ENCODE measurements at regions not wholly inside any gene's neighbourhood (a gene's known extent, or its start where the extent isn't known, plus 50 kb on each side); places are given as distances from the start of the nearest gene placed in this dataset.
"Not testable (repeated sequence)": the region's sequence is repeated elsewhere in the genome, so short reads cannot be mapped to it uniquely, and the experiment has no call there.

GRCh38 chr15:24823473-24823872 lies 131.3 kb upstream of the SNRPN start:
- no peak overlapping the region for H3K4me3 ChIP-seq (ENCODE audit: control insufficient read depth, low read depth, low read length)
- no peak for TF ChIP-seq CTCF (IDR thresholded peaks at IDR 0.05; ENCODE audit: control insufficient read depth, insufficient read depth, low read depth, low read length, missing control alignments)
- DNase-seq (ENCODE audit: low read depth) = no peak

- TF ChIP-seq CTCF (IDR thresholded peaks at IDR 0.05; ENCODE audit: control insufficient read depth, insufficient read depth, low read depth, low read length, missing control alignments) = no peak
- no peak overlapping the region for H3K4me3 ChIP-seq (ENCODE audit: control insufficient read depth, low read depth, low read length)
- no peak for DNase-seq (ENCODE audit: low read depth)
Observed at GRCh38 chr15:24832282-24832681, 122.5 kb upstream of the SNRPN start.

- no peak overlapping the region for H3K4me3 ChIP-seq (ENCODE audit: control insufficient read depth, low read depth, low read length)
- DNase-seq (ENCODE audit: low read depth) = no peak
- TF ChIP-seq CTCF (IDR thresholded peaks at IDR 0.05; ENCODE audit: control insufficient read depth, insufficient read depth, low read depth, low read length, missing control alignments) = no peak
Observed at GRCh38 chr15:24835301-24835700, 119.5 kb upstream of the SNRPN start.

DNA sequence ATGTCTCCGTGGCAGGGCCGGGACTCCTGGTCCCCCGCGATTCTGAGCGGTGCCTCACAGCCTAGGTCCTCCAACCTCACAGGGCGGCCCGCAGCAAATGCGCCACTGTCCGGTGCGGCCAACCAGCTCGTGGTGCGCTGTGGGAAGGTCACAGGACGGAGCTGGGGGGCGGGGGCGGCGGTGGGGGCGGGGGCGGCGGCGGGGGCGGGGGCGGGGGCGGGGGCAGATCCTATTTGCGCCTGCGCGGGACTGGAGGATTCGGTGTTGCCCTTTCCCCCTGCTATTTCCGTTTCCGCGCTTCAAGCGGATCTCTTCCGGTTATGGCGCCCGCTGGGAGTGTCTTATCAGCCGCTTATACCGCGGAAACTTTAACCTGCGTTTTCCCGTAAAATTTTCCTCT lies 106.7 kb upstream of the SNRPN start:
- no peak overlapping the region for H3K4me3 ChIP-seq (ENCODE audit: control insufficient read depth, low read depth, low read length)
- TF ChIP-seq CTCF (IDR thresholded peaks at IDR 0.05; ENCODE audit: control insufficient read depth, insufficient read depth, low read depth, low read length, missing control alignments) = no peak
- no peak for DNase-seq (ENCODE audit: low read depth)

DNA sequence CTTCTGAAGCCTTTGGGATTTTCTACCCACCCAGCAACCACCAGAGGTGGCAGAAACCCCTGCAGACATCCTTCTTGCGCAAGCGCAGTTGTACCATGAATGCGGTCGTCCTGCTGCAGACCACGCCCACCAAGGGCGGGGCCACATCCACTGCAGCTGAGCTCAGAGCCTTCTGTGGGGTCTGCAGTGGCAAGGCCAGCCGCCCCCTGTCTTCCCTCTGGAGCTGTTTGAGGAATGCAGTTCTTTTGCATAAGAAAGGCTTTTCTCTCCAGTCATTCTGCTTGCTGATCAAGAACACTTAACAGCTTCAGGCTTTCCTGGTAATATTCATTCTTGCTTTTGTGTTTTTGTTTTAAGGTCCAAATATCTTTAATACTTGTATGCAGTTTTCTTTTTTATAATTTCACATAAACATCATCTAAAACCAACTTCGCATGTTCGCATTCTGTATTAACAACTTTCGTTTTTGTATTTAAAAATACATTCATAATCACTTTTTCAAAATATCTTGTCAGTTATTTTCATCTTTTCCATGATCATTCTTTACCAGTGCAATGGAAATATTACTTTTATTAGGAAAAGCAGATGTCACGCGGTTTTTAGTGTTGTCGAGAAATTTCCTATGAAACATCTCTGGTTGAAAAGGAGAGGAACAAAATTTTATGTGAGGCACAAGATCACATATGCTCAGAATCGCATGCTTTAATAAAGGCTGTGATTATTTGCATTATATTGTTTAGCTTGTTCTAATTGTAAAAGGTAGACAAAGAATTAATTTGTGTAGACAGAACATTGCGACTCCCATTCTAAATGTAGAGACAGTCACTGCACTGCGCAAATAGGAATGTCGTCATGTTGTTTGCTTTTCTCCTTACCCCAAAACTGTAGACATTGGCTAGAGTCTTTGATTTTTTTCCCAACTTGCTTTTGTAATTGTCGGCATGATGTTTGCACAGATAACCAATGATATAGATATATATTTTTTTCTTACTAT lies 98.1 kb upstream of the SNRPN start:
- DNase-seq (ENCODE audit: low read depth) = no peak
- TF ChIP-seq CTCF (IDR thresholded peaks at IDR 0.05; ENCODE audit: control insufficient read depth, insufficient read depth, low read depth, low read length, missing control alignments) = no peak
- H3K4me3 ChIP-seq (ENCODE audit: control insufficient read depth, low read depth, low read length) = no peak overlapping the region

DNA sequence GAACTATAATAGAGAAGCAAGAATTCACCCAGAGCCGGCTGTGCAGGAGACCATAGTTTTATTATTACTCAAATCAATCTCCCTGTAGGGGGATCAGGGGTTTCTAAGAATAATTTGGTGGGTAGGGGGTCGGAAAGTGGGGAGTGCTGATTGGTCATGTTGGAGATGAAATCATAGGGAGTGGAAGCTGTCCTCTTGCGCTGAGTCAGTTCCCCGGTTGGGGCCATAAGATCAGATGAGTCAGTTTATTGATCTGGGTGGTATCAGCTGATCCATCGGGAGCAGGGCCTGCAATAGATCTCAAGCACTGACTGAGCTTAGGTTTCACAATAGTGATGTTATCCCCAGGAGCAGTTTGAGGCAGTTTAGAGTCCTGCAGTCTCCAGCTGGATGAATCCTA lies 97.0 kb upstream of the SNRPN start:
- DNase-seq (ENCODE audit: low read depth) = no peak

DNA sequence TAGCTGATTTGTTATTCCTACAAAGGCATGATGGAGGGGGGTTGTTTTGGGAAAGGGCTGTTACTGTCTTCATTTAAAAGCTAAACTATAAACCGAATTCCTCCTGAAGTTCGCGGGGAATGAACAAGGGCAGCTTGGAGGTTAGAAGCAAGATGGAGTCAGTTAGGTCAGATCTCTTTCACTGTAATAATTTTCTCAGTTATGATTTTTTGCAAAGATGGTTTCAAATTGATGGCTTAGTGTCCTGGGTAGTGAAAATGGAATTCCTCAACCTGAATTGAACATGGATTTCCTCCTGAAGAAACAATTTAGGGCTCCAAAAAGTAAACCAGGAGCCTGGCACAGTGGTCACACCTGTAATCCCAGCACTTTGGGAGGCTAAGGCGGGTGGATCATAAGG lies 96.6 kb upstream of the SNRPN start:
- not testable (repeated sequence) for H3K4me3 ChIP-seq (ENCODE audit: control insufficient read depth, low read depth, low read length); DNase-seq (ENCODE audit: low read depth)

More for the DNA sequence above, 97.0 kb upstream of the SNRPN start:
- no peak for TF ChIP-seq CTCF (IDR thresholded peaks at IDR 0.05; ENCODE audit: control insufficient read depth, insufficient read depth, low read depth, low read length, missing control alignments)
- no peak overlapping the region for H3K4me3 ChIP-seq (ENCODE audit: control insufficient read depth, low read depth, low read length)
